Left colon (tissue), 2 donors: ENCODE measurements at regions not wholly inside any gene's neighbourhood (a gene's known extent, or its start where the extent isn't known, plus 50 kb on each side); places are given as distances from the start of the nearest gene placed in this dataset.
"Not testable (repeated sequence)": the region's sequence is repeated elsewhere in the genome, so short reads cannot be mapped to it uniquely, and the experiment has no call there.

Experiments
- ATAC-seq: fragments of 200-7000 bp; cut with Tn5 transposase; one replicate; pipeline ENCODE4 v1.9.1; 2020; ENCODE audit warnings: mild to moderate bottlenecking, moderate library complexity
- DNase-seq, 2 donors: peaks; one replicate each; pipeline ENCODE4 v3.0.0-alpha.2; 2020
- intact Hi-C, 2 donors: fragments of 100-400 bp; cut with DNase I in 1 of 2; cut with micrococcal nuclease in 1 of 2; formaldehyde crosslinking; loops; one replicate each; pipeline versions ENCODE4 v1.11.2 to v1.14.0; 2022; cut with DNase I, micrococcal nuclease
- donor health status: DM: no; HTN: no; CAD: no.
- donor health status: DM: yes; HTN: yes; CAD: no.

DNA sequence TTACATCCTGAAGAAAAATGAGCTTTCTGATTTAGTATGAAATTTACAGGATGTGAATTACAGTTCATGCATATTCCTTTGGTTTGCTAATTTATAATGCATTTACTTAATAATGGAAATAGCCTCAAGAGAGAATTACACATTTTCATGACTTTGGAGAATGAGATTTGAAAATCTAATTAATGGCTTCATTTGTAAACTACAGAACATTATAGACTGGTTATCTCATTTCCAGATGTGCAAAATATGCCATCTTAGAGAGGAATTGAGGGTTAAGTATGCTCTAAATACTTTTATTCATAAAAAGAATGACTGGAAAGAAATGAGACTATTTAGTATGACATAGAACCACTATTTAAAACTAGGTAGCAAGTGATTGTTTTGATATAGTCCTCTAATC lies 94.2 kb upstream of the DNAJC10 start:
- DNase-seq (no peak), ATAC-seq (no peak)
- intact Hi-C loops = no loop called here

DNA sequence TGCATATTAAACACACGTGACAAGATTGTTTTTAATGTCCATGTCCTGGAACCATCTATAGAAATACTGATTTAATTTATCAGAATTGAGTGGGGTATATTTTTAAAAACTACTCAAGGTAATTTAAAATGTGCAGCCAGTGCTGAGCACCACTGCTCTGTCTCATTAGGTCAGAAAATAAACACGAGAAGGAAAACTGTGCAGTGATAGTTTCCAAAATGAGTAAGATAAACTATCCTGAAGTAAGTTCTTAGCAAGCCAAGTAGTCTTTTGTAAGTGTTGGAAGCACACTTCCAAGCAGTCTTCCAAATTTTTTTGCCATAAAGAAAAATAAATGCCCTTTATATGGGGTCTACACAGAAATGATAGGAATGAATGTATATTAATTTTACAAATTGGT lies 93.8 kb upstream of the DNAJC10 start:
- DNase-seq (no peak), ATAC-seq (no peak)
- intact Hi-C loops = no loop called here

- intact Hi-C loops = no loop called here
- ATAC-seq (no peak), DNase-seq (no peak)
These were observed 90.2 kb upstream of the DNAJC10 start for GRCh38 chr2:182625814-182626213.

GRCh38 chr2:182628916-182629315 lies 87.1 kb upstream of the DNAJC10 start:
- no peak for ATAC-seq
- DNase-seq = no peak
- intact Hi-C loops = no loop called here

DNA sequence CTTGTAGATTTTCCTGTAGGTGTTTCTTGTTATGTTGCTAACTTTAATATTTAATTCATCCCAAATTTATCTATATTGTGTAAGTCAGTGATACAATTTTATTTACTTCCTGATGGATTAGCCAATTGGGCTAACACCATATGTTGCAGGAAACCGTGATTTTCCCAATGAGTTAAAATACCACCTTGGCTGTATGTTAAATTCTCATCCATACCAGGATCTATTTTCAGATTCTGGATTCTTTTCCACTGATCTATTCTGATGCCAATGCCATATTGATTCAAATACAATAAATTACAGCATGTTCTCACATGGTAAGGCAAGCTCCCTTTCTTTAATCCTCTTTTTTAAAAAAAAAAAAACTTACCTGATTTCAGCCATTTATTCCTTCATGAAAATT lies 85.8 kb upstream of the DNAJC10 start:
- intact Hi-C loops = no loop called here
- ATAC-seq = no peak
- DNase-seq = no peak

GRCh38 chr2:182631299-182631698 lies 84.8 kb upstream of the DNAJC10 start:
- intact Hi-C loops = no loop called here
- no peak for ATAC-seq
- DNase-seq = no peak

DNA sequence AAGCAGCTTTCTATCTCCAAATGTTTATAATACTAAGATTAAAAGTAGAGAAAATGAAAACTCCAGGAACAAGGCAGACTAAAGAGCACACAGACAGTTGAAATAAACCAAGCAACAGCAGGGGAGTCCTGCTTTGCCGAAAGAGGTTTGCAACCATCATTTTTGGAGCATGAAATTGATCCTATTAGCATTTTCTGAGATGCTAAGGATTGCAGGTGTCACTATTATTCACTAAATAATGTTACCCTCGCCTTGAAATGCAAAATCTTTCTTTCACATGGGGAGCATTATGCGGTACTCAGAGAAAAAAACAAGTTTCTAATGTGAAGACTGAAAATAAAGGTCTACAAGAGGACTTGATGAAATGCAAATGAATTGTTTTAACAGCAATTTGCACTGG lies 81.7 kb upstream of the DNAJC10 start:
- no peak for DNase-seq
- intact Hi-C loops = no loop called here
- ATAC-seq = no peak

GRCh38 chr2:182636699-182637098 lies 79.4 kb upstream of the DNAJC10 start:
- intact Hi-C loops = no loop called here
- DNase-seq (no peak), ATAC-seq (no peak)

DNA sequence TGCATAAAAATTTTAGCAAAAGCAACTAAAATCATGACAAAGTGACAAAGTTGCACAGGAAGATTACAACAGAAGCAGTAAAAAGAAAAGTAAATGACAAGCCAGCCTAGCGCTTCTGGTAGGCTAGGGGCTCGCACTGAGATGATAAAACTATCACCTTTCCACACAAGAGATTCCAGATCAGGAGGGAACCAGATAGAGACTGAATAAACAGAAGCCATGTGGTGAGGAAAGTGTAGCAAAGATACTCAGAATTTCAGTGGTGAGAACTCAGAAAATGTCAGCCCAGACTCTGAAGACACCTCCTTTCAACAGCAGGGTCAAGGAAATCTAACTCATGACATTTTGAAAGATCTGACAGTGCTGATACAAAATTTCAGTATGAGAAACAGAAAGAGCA lies 77.4 kb upstream of the DNAJC10 start:
- intact Hi-C loops = no loop called here
- ATAC-seq (no peak), DNase-seq (no peak)

- intact Hi-C loops = no loop called here
- no peak for ATAC-seq
These were observed 76.1 kb upstream of the DNAJC10 start for GRCh38 chr2:182639971-182640370.

GRCh38 chr2:182642328-182642727 lies 73.7 kb upstream of the DNAJC10 start:
- intact Hi-C loops = no loop called here
- DNase-seq = peak in 1 of 2 donors; percentile 39
- ATAC-seq = peak; percentile 48

More at GRCh38 chr2:182639971-182640370, 76.1 kb upstream of the DNAJC10 start:
- no peak for DNase-seq

GRCh38 chr2:182646763-182647498 lies 69.1 kb upstream of the DNAJC10 start:
- intact Hi-C loops = no loop called here
- ATAC-seq (no peak), DNase-seq (no peak)

DNA sequence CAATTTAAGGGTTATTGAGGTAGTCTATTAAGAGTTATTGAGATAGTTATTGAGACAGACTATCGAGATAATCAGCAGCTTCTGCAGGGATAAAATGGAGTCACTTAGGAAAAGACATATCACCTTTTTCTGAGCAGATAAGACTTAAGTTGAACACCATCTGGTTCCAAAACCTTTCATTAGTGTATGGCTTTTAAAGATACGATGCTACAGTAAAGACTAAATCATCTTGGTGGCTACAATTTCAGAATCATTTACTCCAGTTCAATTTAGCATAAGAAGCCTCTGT lies 68.6 kb upstream of the DNAJC10 start:
- ATAC-seq (no peak), DNase-seq (no peak)
- intact Hi-C loops = no loop called here

- intact Hi-C loops = no loop called here
- DNase-seq = peak in 1 of 2 donors; percentile 9
- peak; percentile 59 for ATAC-seq
These were observed 66.7 kb upstream of the DNAJC10 start for GRCh38 chr2:182649316-182649715.

DNA sequence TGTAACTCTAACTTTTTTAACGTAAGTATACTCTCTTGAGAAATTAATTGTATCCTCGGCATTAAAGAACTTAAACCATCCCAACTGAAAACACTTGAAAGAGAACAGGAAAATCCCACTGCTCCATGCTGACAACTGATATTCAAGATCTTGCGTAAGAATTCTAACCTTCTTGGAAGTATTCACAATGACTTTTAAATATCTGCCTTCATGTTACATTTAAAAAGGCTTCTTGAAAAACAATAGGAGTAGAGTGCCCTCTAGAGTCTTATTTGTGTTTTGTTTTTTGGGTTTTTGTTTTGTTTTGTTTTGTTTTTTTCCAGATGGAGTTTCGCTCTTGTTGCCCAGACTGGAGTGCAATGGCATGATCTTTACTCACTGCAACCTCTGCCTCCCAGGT lies 65.4 kb upstream of the DNAJC10 start:
- no peak for DNase-seq
- intact Hi-C loops = loop anchor here (2.0 to 10.0 kb wide), 3 partner anchors 403 to 466 kb away; no protein-coding TSS in a partner anchor
- no peak for ATAC-seq

GRCh38 chr2:182652326-182652725 lies 63.7 kb upstream of the DNAJC10 start:
- intact Hi-C loops = loop anchor here (5.0 to 10.0 kb wide), 2 partner anchors 405 to 468 kb away; no protein-coding TSS in a partner anchor
- DNase-seq (no peak), ATAC-seq (no peak)

- intact Hi-C loops = loop anchor here in 1 of 2 donors (10.0 kb wide), 1 partner anchor 471 kb away; no protein-coding TSS in a partner anchor
- ATAC-seq = no peak
- no peak for DNase-seq
These were observed 60.3 kb upstream of the DNAJC10 start for GRCh38 chr2:182655750-182656149.

DNA sequence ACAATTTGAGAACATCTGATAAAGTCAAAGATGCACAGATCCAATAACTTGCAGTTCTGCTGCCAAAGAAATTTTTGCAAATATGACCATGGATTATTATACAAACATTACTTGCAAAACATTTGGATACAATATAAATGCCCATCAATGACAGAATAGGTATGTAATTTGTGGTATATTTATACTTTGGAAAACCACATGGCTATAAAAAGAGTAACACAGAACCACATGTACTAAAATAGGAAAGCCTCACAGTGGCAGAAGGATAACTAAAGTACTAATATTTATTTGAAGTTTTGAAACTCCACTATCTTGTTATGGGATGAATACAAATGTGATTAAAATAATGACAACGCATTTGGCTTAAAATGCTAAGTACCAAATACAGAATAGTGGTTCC lies 51.8 kb upstream of the DNAJC10 start:
- DNase-seq (no peak), ATAC-seq (no peak)
- intact Hi-C loops = no loop called here

GRCh38 chr2:182665500-182665899 lies 50.6 kb upstream of the DNAJC10 start:
- ATAC-seq, intact Hi-C loops, DNase-seq: not testable (repeated sequence)
